GM12873 (cell line): ENCODE measurements at regions not wholly inside any gene's neighbourhood (a gene's known extent, or its start where the extent isn't known, plus 50 kb on each side); places are given as distances from the start of the nearest gene placed in this dataset.

Experiments used
- TF ChIP-seq, protein P1 (sequence below): IDR thresholded peaks from 2 replicates; pipeline ENCODE4 v1.5.1; 2012; ENCODE audit warnings: low read depth, mild to moderate bottlenecking, moderate library complexity, low read length, control low read depth; ENCODE audit not compliant: insufficient read depth; ENCODE audit errors: missing control alignments

GRCh38 chr9:90018688-90019087 lies 413.9 kb downstream of the GADD45G start:
- TF ChIP-seq, protein P1, sequence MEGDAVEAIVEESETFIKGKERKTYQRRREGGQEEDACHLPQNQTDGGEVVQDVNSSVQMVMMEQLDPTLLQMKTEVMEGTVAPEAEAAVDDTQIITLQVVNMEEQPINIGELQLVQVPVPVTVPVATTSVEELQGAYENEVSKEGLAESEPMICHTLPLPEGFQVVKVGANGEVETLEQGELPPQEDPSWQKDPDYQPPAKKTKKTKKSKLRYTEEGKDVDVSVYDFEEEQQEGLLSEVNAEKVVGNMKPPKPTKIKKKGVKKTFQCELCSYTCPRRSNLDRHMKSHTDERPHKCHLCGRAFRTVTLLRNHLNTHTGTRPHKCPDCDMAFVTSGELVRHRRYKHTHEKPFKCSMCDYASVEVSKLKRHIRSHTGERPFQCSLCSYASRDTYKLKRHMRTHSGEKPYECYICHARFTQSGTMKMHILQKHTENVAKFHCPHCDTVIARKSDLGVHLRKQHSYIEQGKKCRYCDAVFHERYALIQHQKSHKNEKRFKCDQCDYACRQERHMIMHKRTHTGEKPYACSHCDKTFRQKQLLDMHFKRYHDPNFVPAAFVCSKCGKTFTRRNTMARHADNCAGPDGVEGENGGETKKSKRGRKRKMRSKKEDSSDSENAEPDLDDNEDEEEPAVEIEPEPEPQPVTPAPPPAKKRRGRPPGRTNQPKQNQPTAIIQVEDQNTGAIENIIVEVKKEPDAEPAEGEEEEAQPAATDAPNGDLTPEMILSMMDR: no peak

DNA sequence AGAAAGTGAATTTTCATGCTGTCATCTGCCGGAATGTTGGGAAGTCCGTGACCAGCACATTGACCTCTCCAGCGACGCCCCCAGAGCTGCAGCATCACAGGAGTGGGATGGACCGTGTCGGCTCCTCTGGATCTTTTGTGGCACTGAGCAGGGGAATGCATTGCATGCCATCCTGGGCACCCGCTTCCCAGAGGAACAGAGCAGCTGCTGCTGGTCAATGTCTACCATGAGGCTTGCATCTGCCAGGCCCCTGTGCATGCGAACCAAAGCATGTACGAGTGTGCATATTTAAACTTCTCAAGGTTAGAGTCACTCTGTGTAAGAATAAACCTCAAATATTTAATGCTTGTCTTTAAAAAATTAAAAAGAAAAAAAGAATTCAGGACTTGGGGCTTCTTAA lies 414.8 kb downstream of the GADD45G start:
- TF ChIP-seq, protein P1: no peak

GRCh38 chr9:90020276-90020871 lies 415.6 kb downstream of the GADD45G start:
- TF ChIP-seq, protein P1: no peak

DNA sequence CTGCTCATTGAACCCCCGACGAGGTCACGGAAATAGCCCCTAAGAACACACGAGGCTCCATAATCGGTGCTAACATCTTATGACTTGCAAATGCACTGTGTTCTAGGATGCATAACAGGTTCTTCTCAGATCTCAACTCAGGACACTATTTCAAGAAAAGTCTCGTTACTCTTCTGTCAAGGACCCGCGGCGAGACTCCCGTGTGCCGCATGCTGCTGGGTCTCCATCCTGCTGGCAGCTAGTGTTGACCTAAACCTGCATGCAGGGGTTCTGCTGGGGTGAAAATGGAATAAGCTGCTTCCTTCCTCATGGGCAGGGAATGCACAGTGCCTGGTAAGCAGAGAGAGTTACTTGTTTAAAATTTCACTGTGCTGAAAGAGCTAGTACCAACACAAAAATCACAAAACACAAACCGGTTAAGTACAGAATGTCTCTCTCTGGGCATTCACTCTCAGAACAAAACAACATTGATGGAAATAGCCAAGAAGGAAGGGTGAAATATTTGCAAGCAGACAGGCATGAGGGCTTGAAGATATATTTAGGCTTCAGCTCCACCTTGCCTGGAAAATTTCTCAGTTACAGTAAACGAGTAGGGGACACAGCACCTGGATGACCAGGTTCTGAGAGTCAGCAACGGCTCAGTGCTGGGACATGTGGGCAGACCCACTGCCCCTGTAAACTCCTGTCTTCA lies 416.5 kb downstream of the GADD45G start:
- TF ChIP-seq, protein P1: no peak

GRCh38 chr9:90022474-90022873 lies 417.7 kb downstream of the GADD45G start:
- TF ChIP-seq, protein P1: no peak

GRCh38 chr9:90023861-90024260 lies 419.0 kb downstream of the GADD45G start:
- TF ChIP-seq, protein P1: no peak

GRCh38 chr9:90024409-90024808 lies 419.6 kb downstream of the GADD45G start:
- TF ChIP-seq, protein P1: no peak
